ENCODE measurements at regions not wholly inside any gene's neighbourhood (a gene's known extent, or its start where the extent isn't known, plus 50 kb on each side); places are given as distances from the start of the nearest gene placed in this dataset.

DNA sequence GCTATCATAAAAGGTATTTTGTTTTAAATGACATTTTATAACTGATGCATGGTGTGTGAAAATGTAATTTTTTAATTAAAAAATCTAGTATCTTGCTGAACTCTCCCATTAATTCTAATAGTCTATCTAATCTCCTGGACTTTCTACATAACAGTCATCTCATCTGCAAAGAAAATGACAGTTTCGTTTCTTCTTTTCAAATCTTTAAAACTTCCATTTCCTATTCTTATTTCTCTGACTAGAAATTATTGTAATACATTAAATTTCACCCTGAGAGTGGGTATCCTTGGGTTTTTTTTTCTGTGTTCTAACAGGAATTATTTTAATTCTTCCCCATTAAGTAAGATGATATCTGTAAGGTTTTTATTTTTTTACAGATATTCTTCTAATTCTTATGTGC is 120.1 kb downstream of the KCNF1 start:
- H3K27ac ChIP-seq, result no peak overlapping the region
- TF ChIP-seq, protein P1, sequence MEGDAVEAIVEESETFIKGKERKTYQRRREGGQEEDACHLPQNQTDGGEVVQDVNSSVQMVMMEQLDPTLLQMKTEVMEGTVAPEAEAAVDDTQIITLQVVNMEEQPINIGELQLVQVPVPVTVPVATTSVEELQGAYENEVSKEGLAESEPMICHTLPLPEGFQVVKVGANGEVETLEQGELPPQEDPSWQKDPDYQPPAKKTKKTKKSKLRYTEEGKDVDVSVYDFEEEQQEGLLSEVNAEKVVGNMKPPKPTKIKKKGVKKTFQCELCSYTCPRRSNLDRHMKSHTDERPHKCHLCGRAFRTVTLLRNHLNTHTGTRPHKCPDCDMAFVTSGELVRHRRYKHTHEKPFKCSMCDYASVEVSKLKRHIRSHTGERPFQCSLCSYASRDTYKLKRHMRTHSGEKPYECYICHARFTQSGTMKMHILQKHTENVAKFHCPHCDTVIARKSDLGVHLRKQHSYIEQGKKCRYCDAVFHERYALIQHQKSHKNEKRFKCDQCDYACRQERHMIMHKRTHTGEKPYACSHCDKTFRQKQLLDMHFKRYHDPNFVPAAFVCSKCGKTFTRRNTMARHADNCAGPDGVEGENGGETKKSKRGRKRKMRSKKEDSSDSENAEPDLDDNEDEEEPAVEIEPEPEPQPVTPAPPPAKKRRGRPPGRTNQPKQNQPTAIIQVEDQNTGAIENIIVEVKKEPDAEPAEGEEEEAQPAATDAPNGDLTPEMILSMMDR (conservative IDR thresholded peaks at IDR 0.05), result no peak
- no peak for TF ChIP-seq ZFX (IDR thresholded peaks at IDR 0.05)

DNA sequence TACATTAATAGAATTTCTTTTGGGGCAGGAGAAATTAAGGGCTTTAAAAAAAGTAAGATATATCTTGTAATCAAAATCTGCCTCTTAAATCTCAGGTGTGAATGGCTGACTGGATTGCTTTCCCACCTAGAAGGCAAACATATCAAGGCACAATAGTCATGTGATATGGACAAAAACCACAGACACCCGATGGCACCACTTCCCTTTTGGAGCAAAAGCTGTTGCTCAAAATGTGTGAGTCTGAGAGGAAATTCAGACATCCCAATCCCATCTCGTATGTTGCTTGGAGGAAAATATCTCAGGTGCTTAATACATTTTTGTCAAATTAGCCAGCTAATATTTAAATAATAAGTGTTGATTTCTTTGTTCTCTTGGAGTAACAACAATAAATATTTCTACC is 120.7 kb downstream of the KCNF1 start:
- TF ChIP-seq ZFX (IDR thresholded peaks at IDR 0.05), result no peak
- TF ChIP-seq, protein P1 (conservative IDR thresholded peaks at IDR 0.05), result no peak
- H3K27ac ChIP-seq, result no peak overlapping the region

DNA sequence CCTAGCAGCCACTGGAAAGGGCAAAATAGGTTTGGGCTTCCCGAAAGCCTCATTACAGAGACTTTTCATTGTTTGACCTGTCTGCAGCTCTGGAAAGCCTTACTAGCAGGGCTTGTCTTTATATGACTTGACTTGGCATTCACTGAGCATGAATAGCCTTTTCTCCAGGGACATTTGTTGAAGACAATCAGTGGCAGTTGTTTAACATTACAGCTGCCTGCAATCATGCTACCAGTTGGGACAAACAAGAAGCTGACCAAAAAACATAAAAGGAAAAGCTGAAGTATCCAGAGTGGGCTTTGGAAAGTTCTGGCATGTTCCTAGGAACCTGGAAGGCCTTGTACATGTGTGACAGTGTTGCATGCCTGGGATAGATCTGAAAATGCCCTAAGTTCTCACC is 121.4 kb downstream of the KCNF1 start:
- H3K27ac ChIP-seq, result no peak overlapping the region
- TF ChIP-seq, protein P1 (conservative IDR thresholded peaks at IDR 0.05), result no peak
- TF ChIP-seq ZFX (IDR thresholded peaks at IDR 0.05), result no peak

- TF ChIP-seq, protein P1 (conservative IDR thresholded peaks at IDR 0.05), result no peak
- no peak for TF ChIP-seq ZFX (IDR thresholded peaks at IDR 0.05)
- no peak overlapping the region for H3K27ac ChIP-seq
Measured at GRCh38 chr2:11038641-11039040, 116.6 kb upstream of the SLC66A3 start.

DNA sequence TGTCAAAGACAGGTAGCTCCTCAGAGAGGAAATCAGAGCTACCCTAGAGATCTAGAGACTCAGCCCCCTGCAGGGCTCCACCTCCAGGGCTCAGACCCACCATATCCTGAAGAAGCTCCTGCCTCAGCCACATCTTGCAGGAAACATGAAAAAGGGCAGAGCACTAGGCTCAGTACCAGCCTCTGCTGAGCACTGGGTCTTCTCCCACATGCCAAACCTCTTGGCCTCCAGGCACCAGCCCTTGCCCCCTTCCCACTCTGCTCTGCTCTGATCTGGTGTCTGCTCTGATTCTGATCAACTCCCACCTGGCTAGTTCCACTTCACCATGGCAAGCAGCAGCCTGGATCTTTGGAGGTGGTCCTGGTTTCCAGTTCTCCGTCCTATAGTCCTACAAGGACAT is 114.3 kb upstream of the SLC66A3 start:
- no peak overlapping the region for H3K27ac ChIP-seq
- TF ChIP-seq, protein P1 (conservative IDR thresholded peaks at IDR 0.05), result no peak

DNA sequence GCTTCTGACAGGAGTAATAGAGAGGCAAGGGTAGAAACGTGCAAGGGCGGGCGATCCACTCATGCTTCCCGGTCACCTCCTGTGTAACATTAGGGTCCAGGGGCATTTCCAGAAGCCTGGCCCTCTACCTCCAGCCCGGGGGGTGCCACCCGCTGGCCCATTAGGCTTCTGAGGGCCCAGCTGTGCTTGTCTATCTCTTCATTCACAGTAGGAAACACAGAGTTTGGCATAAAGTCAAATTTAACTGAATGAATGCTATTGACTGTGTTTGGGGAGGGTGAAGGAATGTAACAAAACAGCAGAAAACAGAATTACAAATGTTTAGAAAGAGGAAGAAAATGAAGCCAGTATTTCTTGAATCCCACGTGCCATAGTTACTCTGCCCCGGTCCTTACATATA is 112.4 kb upstream of the SLC66A3 start:
- H3K27ac ChIP-seq, result no peak overlapping the region
- no peak for TF ChIP-seq ZFX (IDR thresholded peaks at IDR 0.05)
- TF ChIP-seq, protein P1 (conservative IDR thresholded peaks at IDR 0.05), result no peak

- TF ChIP-seq ZFX (IDR thresholded peaks at IDR 0.05), result no peak
- TF ChIP-seq, protein P1 (conservative IDR thresholded peaks at IDR 0.05), result no peak
- H3K27ac ChIP-seq, result no peak overlapping the region
Measured at GRCh38 chr2:11043245-11043644, 112.0 kb upstream of the SLC66A3 start.

Data from C4-2B (cell line).